PC-3 (cell line): ENCODE measurements at regions not wholly inside any gene's neighbourhood (a gene's known extent, or its start where the extent isn't known, plus 50 kb on each side); places are given as distances from the start of the nearest gene placed in this dataset.

ENCODE experiments used
- ATAC-seq: fragments of 200-7000 bp; cut with Tn5 transposase; 2 replicates; pipeline ENCODE4 v1.9.1; 2020; ENCODE audit warnings: mild to moderate bottlenecking, moderate library complexity
- BruUV-seq: library from RNA; stranded (reverse); fragments of 400-500 nt; replicated peaks from 2 replicates; lab custom pipeline; 2021; lab: Mats Ljungman, UMichigan
- CTCF ChIA-PET: fragments of 300-600 bp; sonication (Branson Sonifier 250); formaldehyde crosslinking; loops from one replicate; lab custom pipeline; 2022; ENCODE audit warnings: antibody characterized with exemption; lab: Charles Lee
- POLR2A ChIA-PET: fragments of 300-600 bp; sonication (Branson Sonifier 250); formaldehyde crosslinking; loops from one replicate; lab custom pipeline; 2022; ENCODE audit warnings: antibody characterized with exemption; ENCODE audit not compliant: unreplicated experiment; lab: Charles Lee
- DNase-seq: peaks from one replicate; pipeline ENCODE4 v3.0.0-alpha.2; 2015
- H2AFZ ChIP-seq: fragments of 300-600 bp; sonication (generic); 2 replicates; pipeline ENCODE4 v1.6.0; 2016; ENCODE audit warnings: antibody characterized with exemption, low read length
- H3F3A ChIP-seq: fragments of 300-600 bp; sonication (generic); one replicate; pipeline ENCODE4 v1.6.0; 2017; ENCODE audit warnings: antibody characterized with exemption, low read length, control low read depth, mild to moderate bottlenecking; ENCODE audit not compliant: unreplicated experiment
- H3K27ac ChIP-seq: fragments of 300-600 bp; sonication (generic); 2 replicates; pipeline ENCODE4 v1.5.1; 2016; ENCODE audit warnings: mild to moderate bottlenecking, low read length
- H3K27me3 ChIP-seq: fragments of 300-600 bp; sonication (generic); 2 replicates; pipeline ENCODE4 v1.6.1; 2016; ENCODE audit warnings: low read length, mixed read lengths
- H3K36me3 ChIP-seq: fragments of 300-600 bp; sonication (generic); 2 replicates; pipeline ENCODE4 v1.6.1; 2016; ENCODE audit warnings: low read depth, mixed run types, low read length, mixed read lengths
- H3K4me1 ChIP-seq: fragments of 300-600 bp; sonication (generic); 2 replicates; pipeline ENCODE4 v1.5.1; 2016; ENCODE audit warnings: low read length; ENCODE audit not compliant: insufficient read depth
- H3K4me2 ChIP-seq: fragments of 300-600 bp; sonication (generic); 2 replicates; pipeline ENCODE4 v1.6.0; 2016; ENCODE audit warnings: low read length
- H3K4me3 ChIP-seq: fragments of 300-600 bp; sonication (generic); 2 replicates; pipeline ENCODE4 v1.5.1; 2016; ENCODE audit warnings: mild to moderate bottlenecking, low read length, mixed read lengths
- H3K79me2 ChIP-seq: fragments of 300-600 bp; sonication (generic); 2 replicates; pipeline ENCODE4 v1.6.1; 2017; ENCODE audit warnings: low read length, mixed read lengths
- H3K9ac ChIP-seq: fragments of 300-600 bp; sonication (generic); 2 replicates; pipeline ENCODE4 v1.6.0; 2016; ENCODE audit warnings: mild to moderate bottlenecking, low read length
- H3K9me2 ChIP-seq: fragments of 300-600 bp; sonication (generic); replicated peaks from 2 replicates; pipeline ENCODE4 v1.6.1; 2016; ENCODE audit warnings: mixed run types, low read length, mixed read lengths
- H3K9me3 ChIP-seq: fragments of 300-600 bp; sonication (generic); 2 replicates; pipeline ENCODE4 v1.6.1; 2016; ENCODE audit warnings: low read length, mixed read lengths
- H4K20me1 ChIP-seq: fragments of 300-600 bp; sonication (generic); 2 replicates; pipeline ENCODE4 v1.6.1; 2016; ENCODE audit warnings: low read length, mixed read lengths
- EZH2 ChIP-seq: fragments of 300-600 bp; sonication (generic); IDR thresholded peaks from one replicate; pipeline ENCODE4 v1.6.1; 2017; ENCODE audit warnings: antibody characterized with exemption, mild to moderate bottlenecking, low read length; ENCODE audit not compliant: unreplicated experiment
- EZH2phosphoT487 ChIP-seq: fragments of 300-600 bp; sonication (generic); IDR thresholded peaks from 2 replicates; pipeline ENCODE4 v1.6.1; 2018; ENCODE audit warnings: mild to moderate bottlenecking, antibody characterized with exemption, low read length, borderline replicate concordance
- intact Hi-C: fragments of 100-400 bp; cut with micrococcal nuclease; formaldehyde crosslinking; loops from 2 replicates; pipeline ENCODE4 v1.9.0; 2023
- TF ChIP-seq, protein P1 (sequence below): fragments of 300-600 bp; sonication (generic); conservative IDR thresholded peaks from 2 replicates; pipeline ENCODE4 v1.5.1; 2017; ENCODE audit warnings: antibody characterized with exemption, low read depth, mild to moderate bottlenecking, low read length

GRCh38 chr3:159798951-159799350 is 189.7 kb upstream of the IL12A start:
- no peaks in the 10 kb centered on the region for H3K27me3 ChIP-seq
- 0 out of 2 replicates have a peak, but pooled peaks cover 15% of the 10 kb centered on the region for H4K20me1 ChIP-seq
- DNase-seq: peak; percentile 19
- H3K4me1 ChIP-seq: no peaks in the 10 kb centered on the region
- no peaks in the 10 kb centered on the region for H3K9me3 ChIP-seq
- no peaks in the 10 kb centered on the region for H3F3A ChIP-seq
- intact Hi-C loops: no loop called here
- H3K4me3 ChIP-seq: no peak overlapping the region
- BruUV-seq: no TSS peak
- ATAC-seq: no peak
- H3K36me3 ChIP-seq: no peaks in the 10 kb centered on the region
- TF ChIP-seq EZH2phosphoT487: no peak
- TF ChIP-seq EZH2: no peak
- TF ChIP-seq, protein P1, sequence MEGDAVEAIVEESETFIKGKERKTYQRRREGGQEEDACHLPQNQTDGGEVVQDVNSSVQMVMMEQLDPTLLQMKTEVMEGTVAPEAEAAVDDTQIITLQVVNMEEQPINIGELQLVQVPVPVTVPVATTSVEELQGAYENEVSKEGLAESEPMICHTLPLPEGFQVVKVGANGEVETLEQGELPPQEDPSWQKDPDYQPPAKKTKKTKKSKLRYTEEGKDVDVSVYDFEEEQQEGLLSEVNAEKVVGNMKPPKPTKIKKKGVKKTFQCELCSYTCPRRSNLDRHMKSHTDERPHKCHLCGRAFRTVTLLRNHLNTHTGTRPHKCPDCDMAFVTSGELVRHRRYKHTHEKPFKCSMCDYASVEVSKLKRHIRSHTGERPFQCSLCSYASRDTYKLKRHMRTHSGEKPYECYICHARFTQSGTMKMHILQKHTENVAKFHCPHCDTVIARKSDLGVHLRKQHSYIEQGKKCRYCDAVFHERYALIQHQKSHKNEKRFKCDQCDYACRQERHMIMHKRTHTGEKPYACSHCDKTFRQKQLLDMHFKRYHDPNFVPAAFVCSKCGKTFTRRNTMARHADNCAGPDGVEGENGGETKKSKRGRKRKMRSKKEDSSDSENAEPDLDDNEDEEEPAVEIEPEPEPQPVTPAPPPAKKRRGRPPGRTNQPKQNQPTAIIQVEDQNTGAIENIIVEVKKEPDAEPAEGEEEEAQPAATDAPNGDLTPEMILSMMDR: no peak
- H2AFZ ChIP-seq: no peak overlapping the region
- POLR2A ChIA-PET: no interaction called here
- no peak overlapping the region for H3K27ac ChIP-seq
- H3K79me2 ChIP-seq: peaks cover 96% of the 10 kb centered on the region
- CTCF ChIA-PET: no interaction called here
- H3K9ac ChIP-seq: no peak overlapping the region
- no peak overlapping the region for H3K4me2 ChIP-seq
- H3K9me2 ChIP-seq: no peaks in the 10 kb centered on the region

- no peak overlapping the region for H3K4me2 ChIP-seq
- H3K9me3 ChIP-seq: no peaks in the 10 kb centered on the region
- H3K27ac ChIP-seq: no peak overlapping the region
- ATAC-seq: no peak
- intact Hi-C loops: loop anchor here (10.0 kb wide), 1 partner anchor 76 kb away; no protein-coding TSS in a partner anchor
- no peak for DNase-seq
- H3K36me3 ChIP-seq: no peaks in the 10 kb centered on the region
- ChIA-PET CTCF (no interaction called here), POLR2A (no interaction called here)
- no peaks in the 10 kb centered on the region for H3K9me2 ChIP-seq
- H3F3A ChIP-seq: no peaks in the 10 kb centered on the region
- peaks cover 8% of the 10 kb centered on the region; the same call in 1 of the 2 replicates for H3K4me1 ChIP-seq
- 0 out of 2 replicates have a peak, but pooled peaks cover 12% of the 10 kb centered on the region for H4K20me1 ChIP-seq
- peaks cover 86% of the 10 kb centered on the region for H3K79me2 ChIP-seq
- H3K4me3 ChIP-seq: no peak overlapping the region
- no TSS peak for BruUV-seq
- no peak overlapping the region for H3K9ac ChIP-seq
- TF ChIP-seq EZH2 (no peak), EZH2phosphoT487 (no peak)
- TF ChIP-seq, protein P1: no peak
- H3K27me3 ChIP-seq: no peaks in the 10 kb centered on the region
- H2AFZ ChIP-seq: no peak overlapping the region
These were observed 188.0 kb upstream of the IL12A start for GRCh38 chr3:159800434-159801155.

GRCh38 chr3:159802864-159803263 is 185.8 kb upstream of the IL12A start:
- intact Hi-C loops: loop anchor here (10.0 kb wide), 1 partner anchor 78 kb away; no protein-coding TSS in a partner anchor
- Histone ChIP-seq H4K20me1 (peaks cover 24% of the 10 kb centered on the region; the same call in 1 of the 2 replicates), H3K36me3 (no peaks in the 10 kb centered on the region), H3K4me3 (no peak overlapping the region), H3K9me2 (no peaks in the 10 kb centered on the region), H2AFZ (no peak overlapping the region), H3K79me2 (peaks cover 86% of the 10 kb centered on the region), H3K9ac (no peak overlapping the region), H3F3A (no peaks in the 10 kb centered on the region), H3K27ac (no peak overlapping the region), H3K4me1 (peaks cover 22% of the 10 kb centered on the region), H3K9me3 (no peaks in the 10 kb centered on the region), H3K4me2 (no peak overlapping the region), H3K27me3 (no peaks in the 10 kb centered on the region)
- TF ChIP-seq, protein P1: no peak
- TF ChIP-seq EZH2 (no peak), EZH2phosphoT487 (no peak)
- POLR2A ChIA-PET: no interaction called here
- ATAC-seq: no peak
- DNase-seq: no peak
- no TSS peak for BruUV-seq
- CTCF ChIA-PET: no interaction called here
